LNCAP (cell line): ENCODE measurements at regions not wholly inside any gene's neighbourhood (a gene's known extent, or its start where the extent isn't known, plus 50 kb on each side); places are given as distances from the start of the nearest gene placed in this dataset.

ENCODE experiments used
- TF ChIP-seq, protein P1 (sequence below): fragments of 450-650 bp; IDR thresholded peaks from 2 replicates; pipeline ENCODE4 v1.5.1; 2017; ENCODE audit warnings: mild to moderate bottlenecking

DNA sequence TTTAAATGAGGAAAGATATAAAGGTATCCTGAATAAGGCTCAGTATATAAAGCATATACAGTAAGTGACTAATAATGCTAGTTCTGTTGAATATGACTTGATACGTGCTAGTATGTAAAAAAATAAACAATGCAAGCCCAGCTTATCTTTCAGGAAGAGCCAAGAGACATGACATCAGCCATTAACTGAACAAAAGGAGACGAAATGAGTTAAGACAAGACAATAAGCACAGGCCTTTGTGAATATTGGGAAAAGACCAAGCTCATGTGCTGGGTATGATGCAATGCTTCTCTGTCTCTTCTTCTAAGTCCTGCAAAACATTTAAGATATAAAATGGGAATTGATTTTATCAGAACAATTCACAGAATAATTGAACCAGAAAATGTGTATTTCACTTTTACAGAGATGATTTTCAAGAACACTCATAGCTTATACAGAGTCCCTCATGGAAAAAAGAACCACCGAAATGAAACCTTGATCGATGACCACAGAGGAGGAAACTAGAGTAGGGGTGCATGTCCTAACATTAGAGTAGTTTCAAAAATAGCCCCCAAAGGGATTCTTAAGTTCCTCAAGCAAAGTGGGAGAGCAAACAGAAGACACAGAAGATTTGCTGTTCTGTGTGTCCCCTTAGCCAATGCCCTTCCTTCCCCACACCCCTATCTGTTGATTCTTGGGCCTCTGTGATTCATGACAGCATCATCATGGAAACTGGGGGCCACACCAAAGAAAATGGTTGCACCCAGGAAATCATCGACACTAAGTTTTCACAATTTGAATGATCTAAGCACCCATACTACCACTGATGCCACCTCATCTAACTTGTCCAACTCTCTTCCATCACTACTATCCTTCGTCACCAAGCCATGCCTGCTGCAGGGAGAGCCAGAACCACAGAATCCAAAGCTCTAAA, 68.0 kb upstream of the CRIM1 start:
- TF ChIP-seq, protein P1, sequence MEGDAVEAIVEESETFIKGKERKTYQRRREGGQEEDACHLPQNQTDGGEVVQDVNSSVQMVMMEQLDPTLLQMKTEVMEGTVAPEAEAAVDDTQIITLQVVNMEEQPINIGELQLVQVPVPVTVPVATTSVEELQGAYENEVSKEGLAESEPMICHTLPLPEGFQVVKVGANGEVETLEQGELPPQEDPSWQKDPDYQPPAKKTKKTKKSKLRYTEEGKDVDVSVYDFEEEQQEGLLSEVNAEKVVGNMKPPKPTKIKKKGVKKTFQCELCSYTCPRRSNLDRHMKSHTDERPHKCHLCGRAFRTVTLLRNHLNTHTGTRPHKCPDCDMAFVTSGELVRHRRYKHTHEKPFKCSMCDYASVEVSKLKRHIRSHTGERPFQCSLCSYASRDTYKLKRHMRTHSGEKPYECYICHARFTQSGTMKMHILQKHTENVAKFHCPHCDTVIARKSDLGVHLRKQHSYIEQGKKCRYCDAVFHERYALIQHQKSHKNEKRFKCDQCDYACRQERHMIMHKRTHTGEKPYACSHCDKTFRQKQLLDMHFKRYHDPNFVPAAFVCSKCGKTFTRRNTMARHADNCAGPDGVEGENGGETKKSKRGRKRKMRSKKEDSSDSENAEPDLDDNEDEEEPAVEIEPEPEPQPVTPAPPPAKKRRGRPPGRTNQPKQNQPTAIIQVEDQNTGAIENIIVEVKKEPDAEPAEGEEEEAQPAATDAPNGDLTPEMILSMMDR = no peak

DNA sequence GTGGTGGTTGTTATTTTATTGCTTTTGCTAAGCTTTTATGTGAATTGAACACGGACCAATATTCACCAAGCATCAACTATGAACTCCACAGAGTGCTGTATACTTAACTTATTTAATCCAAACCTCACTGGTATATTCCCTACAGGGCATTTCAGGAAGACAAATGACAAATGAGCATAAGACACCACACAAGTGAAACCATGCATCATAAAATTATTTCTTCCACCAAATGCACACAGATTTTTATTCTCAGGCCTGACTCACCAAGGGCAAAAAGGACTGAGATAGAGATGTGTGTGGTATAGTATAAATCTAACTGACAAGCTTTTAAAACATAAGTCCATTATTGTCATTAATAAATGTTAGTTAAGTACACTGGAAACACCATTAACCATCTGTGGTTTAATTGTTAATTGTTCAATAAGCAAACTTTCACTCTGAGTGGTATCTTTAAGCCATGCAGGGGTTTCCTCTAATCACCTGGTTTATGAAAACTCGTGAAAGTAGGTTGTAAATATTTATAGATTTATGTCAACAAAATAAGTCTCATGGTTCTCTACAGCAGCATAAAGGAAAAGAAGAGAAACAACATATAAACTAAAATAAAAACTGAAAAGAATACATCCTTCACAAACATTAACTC, 77.6 kb upstream of the CRIM1 start:
- TF ChIP-seq, protein P1 = no peak

DNA sequence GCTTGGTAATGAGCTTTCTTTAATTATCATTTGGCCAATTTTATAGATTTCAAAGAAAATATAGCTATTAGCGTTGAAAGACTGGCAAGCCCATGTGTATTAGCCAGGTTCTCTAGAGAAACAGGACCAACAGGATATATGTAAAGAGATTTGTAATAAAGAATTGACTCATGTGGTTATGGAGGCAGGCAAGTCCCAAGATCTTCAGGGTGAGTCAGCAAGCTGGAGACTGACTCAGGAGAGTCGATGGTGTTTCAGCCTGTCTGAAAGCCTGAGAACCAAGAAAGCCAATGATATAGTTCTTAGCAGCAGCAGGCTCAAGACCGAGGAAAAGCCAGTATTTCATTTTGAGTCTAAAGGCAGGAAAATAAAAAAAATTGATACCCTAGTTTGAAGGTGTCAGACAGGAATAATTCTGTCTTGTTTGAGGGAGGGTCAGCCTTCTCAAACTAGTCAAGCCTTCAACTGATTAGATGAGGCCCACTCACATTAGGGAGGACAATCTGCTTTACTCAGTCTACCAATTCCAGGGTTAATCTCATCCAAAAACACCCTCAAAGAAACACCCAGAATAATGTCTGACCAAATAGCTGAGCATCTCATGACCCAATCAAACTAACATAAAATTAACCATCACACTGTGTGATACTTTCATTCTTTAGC, 78.3 kb upstream of the CRIM1 start:
- TF ChIP-seq, protein P1 = no peak

DNA sequence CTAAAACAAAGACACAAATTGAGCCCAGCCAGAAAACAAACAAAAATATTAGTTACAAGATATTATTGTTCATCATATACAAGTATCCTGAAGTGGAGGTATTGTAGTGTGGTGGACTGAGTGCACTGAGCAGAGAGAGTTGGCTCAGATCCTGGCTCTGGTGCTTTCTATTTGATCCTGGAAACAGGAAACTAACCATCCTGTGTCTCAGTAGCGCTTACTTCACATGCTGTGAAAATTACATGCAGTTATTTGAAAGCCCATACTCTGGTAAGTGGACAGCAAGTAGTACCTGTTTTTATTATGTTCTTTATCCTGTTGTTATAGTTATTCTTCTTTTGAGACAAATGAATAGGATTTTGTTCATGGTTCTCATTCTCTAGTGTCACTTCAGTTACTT, 84.3 kb upstream of the CRIM1 start:
- TF ChIP-seq, protein P1 = no peak

DNA sequence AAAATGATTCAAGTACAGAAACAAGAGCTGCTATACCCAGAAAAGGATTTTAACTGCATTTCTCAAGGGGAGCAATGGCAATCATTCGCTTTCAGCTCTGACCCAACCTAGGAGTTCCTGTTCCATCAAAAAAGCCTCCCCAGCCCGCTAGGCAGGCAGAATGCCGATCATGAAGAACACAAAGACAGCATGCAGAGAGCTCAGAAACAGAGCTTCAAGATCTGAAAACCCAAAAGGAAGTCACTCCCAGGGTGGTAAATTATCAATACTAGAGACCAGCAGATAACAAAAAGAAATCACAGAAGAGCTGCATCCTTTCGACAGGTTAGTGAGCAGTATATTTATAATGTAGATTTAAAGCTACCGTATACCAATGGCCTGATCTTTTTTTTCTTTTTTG, 84.8 kb upstream of the CRIM1 start:
- TF ChIP-seq, protein P1 = no peak

DNA sequence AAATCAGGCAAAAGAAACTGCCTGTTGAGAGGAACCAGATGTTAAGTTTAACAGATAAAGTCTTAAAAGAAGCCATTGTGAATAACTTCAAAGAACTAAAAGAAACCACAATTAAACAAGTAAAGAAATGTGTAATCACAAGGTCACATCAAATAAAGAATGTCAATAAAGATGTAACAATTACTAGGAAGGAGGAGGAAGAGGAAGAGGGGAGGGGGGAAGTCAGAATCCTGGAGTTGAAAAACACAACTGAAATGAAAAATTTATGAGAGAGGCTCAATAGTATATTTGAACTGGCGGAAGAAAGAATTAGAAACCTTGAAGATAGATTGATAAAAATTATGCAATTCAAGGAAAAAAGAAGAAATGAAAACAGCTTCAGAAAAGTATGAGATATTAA, 88.4 kb upstream of the CRIM1 start:
- TF ChIP-seq, protein P1 = no peak

DNA sequence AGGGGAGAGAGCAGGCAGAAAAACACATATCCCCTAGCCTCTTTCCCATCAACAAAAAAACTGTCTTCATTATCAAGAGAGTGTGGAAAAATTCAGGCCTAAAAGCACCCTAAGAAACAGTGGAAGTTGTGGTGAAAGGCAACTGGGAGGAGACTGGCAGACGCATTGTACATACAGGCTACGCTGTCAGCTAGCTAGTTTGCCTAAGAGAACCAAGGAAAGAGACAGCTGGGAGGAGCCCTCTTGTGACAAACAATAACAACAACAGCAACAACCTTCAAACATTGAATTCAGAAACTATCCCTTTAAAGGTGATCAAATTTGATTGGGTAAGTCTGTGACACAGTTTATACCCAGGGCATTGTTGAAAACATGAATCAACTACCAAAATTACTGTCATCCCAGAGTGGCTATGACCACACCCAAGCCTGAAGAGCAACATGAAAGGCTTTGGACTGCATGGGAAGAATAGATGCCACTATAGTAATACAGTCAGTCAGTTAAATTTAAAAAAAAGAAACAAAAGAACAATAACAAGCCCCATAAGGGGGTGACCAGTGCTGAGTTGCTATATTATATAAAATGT, 88.9 kb upstream of the CRIM1 start:
- TF ChIP-seq, protein P1 = no peak
